ENCODE measurements at regions not wholly inside any gene's neighbourhood (a gene's known extent, or its start where the extent isn't known, plus 50 kb on each side); places are given as distances from the start of the nearest gene placed in this dataset.
"Not testable (repeated sequence)": the region's sequence is repeated elsewhere in the genome, so short reads cannot be mapped to it uniquely, and the experiment has no call there.

DNA sequence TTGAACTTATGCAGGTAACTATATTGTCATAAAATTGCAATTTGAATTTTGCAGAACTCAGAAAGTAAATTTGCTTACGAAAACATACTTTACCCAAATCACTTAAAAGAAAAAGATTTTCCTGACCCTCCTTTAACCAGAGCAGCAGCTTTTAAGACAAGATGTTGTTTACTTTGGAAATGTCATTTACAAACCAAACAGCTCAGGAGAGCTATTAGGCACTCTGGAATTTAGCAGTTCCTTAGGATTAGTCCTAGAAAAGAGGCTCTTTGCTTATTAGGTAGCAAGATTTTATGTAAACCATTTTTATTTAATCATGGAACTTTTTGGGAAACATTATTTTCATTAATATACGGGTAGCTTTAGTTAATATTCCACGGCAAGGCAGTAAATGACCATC, 765.7 kb upstream of the POU3F4 start:
- Mint-ChIP-seq H3K27ac (ENCODE audit: unreplicated experiment) (no peak overlapping the region), H3K36me3 (ENCODE audit: low read depth) (no peaks in the 10 kb centered on the region), H3K4me3 (ENCODE audit: unreplicated experiment) (no peak overlapping the region), H3K27me3 (ENCODE audit: low read depth) (no peaks in the 10 kb centered on the region), H3K9me3 (ENCODE audit: low read depth) (peaks cover 2% of the 10 kb centered on the region), H3K4me1 (ENCODE audit: low read depth) (peaks cover 4% of the 10 kb centered on the region)
- TF ChIP-seq, protein P1, sequence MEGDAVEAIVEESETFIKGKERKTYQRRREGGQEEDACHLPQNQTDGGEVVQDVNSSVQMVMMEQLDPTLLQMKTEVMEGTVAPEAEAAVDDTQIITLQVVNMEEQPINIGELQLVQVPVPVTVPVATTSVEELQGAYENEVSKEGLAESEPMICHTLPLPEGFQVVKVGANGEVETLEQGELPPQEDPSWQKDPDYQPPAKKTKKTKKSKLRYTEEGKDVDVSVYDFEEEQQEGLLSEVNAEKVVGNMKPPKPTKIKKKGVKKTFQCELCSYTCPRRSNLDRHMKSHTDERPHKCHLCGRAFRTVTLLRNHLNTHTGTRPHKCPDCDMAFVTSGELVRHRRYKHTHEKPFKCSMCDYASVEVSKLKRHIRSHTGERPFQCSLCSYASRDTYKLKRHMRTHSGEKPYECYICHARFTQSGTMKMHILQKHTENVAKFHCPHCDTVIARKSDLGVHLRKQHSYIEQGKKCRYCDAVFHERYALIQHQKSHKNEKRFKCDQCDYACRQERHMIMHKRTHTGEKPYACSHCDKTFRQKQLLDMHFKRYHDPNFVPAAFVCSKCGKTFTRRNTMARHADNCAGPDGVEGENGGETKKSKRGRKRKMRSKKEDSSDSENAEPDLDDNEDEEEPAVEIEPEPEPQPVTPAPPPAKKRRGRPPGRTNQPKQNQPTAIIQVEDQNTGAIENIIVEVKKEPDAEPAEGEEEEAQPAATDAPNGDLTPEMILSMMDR (IDR thresholded peaks at IDR 0.05): no peak
- DNase-seq (ENCODE audit: low spot score): no peak

DNA sequence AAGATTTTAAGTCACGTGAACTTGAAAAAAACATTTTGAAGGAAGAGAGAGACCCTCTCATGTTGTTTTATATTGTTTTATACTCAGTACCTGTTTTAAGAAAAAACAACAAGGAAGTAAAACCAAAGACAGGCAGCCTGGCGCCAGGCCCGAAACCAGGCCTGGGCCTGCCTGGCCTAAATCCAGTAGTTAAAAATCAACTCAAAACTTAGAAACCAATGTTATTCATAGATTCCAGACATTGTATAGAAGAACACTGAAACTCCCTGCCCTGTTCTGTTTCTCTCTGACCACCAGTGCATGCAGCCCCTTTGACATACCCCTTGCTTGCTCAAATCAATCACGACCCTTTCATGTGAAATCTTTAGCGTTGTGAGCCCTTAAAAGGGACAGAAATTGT, 762.4 kb upstream of the POU3F4 start:
- not testable (repeated sequence) for H3K4me3 Mint-ChIP-seq (ENCODE audit: unreplicated experiment); DNase-seq (ENCODE audit: low spot score); H3K27me3 Mint-ChIP-seq (ENCODE audit: low read depth); H3K9me3 Mint-ChIP-seq (ENCODE audit: low read depth); H3K36me3 Mint-ChIP-seq (ENCODE audit: low read depth)
- H3K4me1 Mint-ChIP-seq (ENCODE audit: low read depth): peaks cover 13% of the 10 kb centered on the region
- peak overlapping the region; percentile 55 for H3K27ac Mint-ChIP-seq (ENCODE audit: unreplicated experiment)

DNA sequence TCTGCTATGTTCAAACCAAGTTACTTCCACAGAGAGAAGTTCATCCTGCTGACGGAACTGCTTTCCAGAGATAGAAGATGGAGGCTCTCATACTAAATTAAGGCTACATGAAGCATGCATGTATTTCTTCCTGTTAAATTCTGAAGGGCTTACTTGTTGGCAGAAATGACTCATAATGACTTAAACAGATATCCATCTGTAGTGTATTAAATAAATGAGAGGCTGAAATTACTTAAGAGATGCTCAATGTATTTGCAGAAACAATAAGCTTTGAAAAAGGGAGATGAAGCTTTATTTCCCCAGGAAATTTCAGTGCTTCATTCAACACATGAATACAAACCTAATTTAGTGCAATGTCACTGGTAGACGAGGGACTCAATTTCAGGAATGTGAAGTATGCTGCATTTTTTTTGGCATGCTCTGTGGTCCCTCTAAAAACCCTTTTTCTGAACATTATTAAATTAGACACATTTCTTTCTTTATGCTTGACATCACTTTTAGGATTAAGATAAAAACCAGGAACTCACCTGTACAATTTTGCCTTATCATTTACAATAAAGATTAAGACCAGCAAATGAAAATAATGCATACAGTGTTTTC, 759.1 kb upstream of the POU3F4 start:
- H3K27me3 Mint-ChIP-seq (ENCODE audit: low read depth): no peaks in the 10 kb centered on the region
- no peak for DNase-seq (ENCODE audit: low spot score)
- H3K4me3 Mint-ChIP-seq (ENCODE audit: unreplicated experiment): no peak overlapping the region
- H3K9me3 Mint-ChIP-seq (ENCODE audit: low read depth): peaks cover 5% of the 10 kb centered on the region
- peaks cover 13% of the 10 kb centered on the region for H3K4me1 Mint-ChIP-seq (ENCODE audit: low read depth)
- TF ChIP-seq, protein P1 (IDR thresholded peaks at IDR 0.05): no peak
- no peaks in the 10 kb centered on the region for H3K36me3 Mint-ChIP-seq (ENCODE audit: low read depth)
- peak overlapping the region; percentile 51 for H3K27ac Mint-ChIP-seq (ENCODE audit: unreplicated experiment)

DNA sequence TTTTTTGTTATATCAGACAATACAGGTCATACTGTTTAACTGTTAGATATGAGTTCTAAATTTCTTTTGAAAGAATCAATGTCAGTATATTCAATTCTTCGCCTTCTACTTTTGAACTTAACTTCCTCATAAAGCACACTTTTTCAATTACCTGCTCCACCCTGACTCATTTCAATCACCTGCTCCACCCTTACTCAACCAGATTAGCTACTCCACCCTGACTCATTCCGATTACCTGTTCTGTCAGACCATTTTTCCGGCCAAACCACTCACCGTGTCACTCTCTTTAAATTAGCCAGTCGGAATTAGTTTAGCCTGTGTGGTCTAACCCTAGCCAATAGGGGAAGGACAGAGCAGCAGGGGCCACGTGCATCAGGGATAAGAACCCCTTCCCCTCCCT, 751.8 kb upstream of the POU3F4 start:
- Mint-ChIP-seq H3K9me3 (ENCODE audit: low read depth) (peaks cover 7% of the 10 kb centered on the region), H3K4me1 (ENCODE audit: low read depth) (no peaks in the 10 kb centered on the region), H3K36me3 (ENCODE audit: low read depth) (no peaks in the 10 kb centered on the region), H3K27ac (ENCODE audit: unreplicated experiment) (no peak overlapping the region), H3K4me3 (ENCODE audit: unreplicated experiment) (no peak overlapping the region), H3K27me3 (ENCODE audit: low read depth) (no peaks in the 10 kb centered on the region)
- no peak for DNase-seq (ENCODE audit: low spot score)
- TF ChIP-seq, protein P1 (IDR thresholded peaks at IDR 0.05): no peak

DNA sequence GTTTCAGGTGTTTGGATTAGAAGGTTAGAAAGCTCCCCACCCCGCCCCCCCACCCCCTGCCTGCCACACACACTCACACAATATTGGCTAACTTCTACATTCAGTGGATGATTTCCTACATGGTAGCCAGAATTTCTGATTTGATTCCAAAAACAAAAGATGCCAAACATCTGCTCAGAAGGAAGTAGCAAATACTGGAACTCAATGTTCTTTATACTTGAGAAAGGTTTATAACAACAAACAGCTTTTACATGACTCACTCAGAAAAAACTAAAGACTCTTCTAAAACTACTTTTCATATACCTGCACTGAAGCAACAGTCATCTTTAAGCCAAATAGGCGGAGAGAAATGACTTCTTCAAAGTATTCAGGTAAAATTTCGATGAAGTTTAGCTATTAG, 750.5 kb upstream of the POU3F4 start:
- H3K9me3 Mint-ChIP-seq (ENCODE audit: low read depth): peaks cover 9% of the 10 kb centered on the region
- no peaks in the 10 kb centered on the region for H3K36me3 Mint-ChIP-seq (ENCODE audit: low read depth)
- TF ChIP-seq, protein P1 (IDR thresholded peaks at IDR 0.05): no peak
- no peak for DNase-seq (ENCODE audit: low spot score)
- H3K4me1 Mint-ChIP-seq (ENCODE audit: low read depth): no peaks in the 10 kb centered on the region
- H3K27ac Mint-ChIP-seq (ENCODE audit: unreplicated experiment): no peak overlapping the region
- H3K27me3 Mint-ChIP-seq (ENCODE audit: low read depth): no peaks in the 10 kb centered on the region
- H3K4me3 Mint-ChIP-seq (ENCODE audit: unreplicated experiment): no peak overlapping the region

DNA sequence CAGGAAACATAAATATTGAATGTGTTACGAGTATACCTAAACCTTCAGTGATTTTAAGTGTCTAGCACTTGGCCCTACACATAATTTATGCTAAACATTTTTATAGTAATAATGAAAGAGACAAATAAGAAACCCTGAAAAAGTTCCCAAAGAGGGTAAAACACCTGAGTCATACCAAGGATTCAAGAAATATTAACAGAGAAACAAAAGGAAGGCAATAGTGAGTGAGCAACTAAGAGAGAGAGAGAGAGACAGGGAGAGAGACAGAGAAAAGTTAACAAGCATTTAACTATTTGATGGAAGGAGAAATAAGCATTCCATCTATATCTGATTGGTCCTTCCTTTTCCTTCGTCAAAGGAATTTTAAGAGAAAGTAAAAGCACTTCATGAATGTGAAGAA, 743.6 kb upstream of the POU3F4 start:
- Mint-ChIP-seq H3K9me3 (ENCODE audit: low read depth) (peaks cover 22% of the 10 kb centered on the region), H3K36me3 (ENCODE audit: low read depth) (peaks cover 3% of the 10 kb centered on the region), H3K27me3 (ENCODE audit: low read depth) (no peaks in the 10 kb centered on the region), H3K27ac (ENCODE audit: unreplicated experiment) (no peak overlapping the region), H3K4me3 (ENCODE audit: unreplicated experiment) (no peak overlapping the region), H3K4me1 (ENCODE audit: low read depth) (no peaks in the 10 kb centered on the region)
- DNase-seq (ENCODE audit: low spot score): no peak
- TF ChIP-seq, protein P1 (IDR thresholded peaks at IDR 0.05): no peak
